ENCODE measurements at regions not wholly inside any gene's neighbourhood (a gene's known extent, or its start where the extent isn't known, plus 50 kb on each side); places are given as distances from the start of the nearest gene placed in this dataset.
"Not testable (repeated sequence)": the region's sequence is repeated elsewhere in the genome, so short reads cannot be mapped to it uniquely, and the experiment has no call there.

GRCh38 chr6:131470534-131470933 lies 102.5 kb upstream of the ARG1 start:
- no peak overlapping the region for H3K4me3 ChIP-seq (ENCODE audit: low read length in 3 of 3)
- H3K27ac ChIP-seq (ENCODE audit: low read depth in 2 of 2, low read length in 2 of 2) = no peak overlapping the region
- H3K27me3 ChIP-seq (ENCODE audit: control insufficient read depth, insufficient read depth, low read length) = no peaks in the 10 kb centered on the region
- no peak for TF ChIP-seq CTCF (IDR thresholded peaks at IDR 0.05; ENCODE audit: borderline replicate concordance, extremely low read depth, insufficient read depth)
- DNase-seq (no peak), FAIRE-seq (no peak)
- no peaks in the 10 kb centered on the region for H3K9me3 ChIP-seq (ENCODE audit: control insufficient read depth in 2 of 3, insufficient read depth in 1 of 3, low read length in 3 of 3)
- no peak overlapping the region for H3K9ac ChIP-seq (ENCODE audit: low read length in 3 of 3)
- H3K4me1 ChIP-seq (ENCODE audit: control insufficient read depth in 2 of 3, insufficient read depth in 2 of 3, low read depth in 1 of 3, low read length in 3 of 3) = no peaks in the 10 kb centered on the region
- no peaks in the 10 kb centered on the region for H3K36me3 ChIP-seq (ENCODE audit: control insufficient read depth in 2 of 3, insufficient read depth in 3 of 3, low read length in 3 of 3)
- intact Hi-C loops (cut with DNase I) = no loop called here

- H3K4me3 ChIP-seq (ENCODE audit: low read length in 3 of 3) = no peak overlapping the region
- FAIRE-seq (no peak), DNase-seq (no peak)
- H3K9me3 ChIP-seq (ENCODE audit: control insufficient read depth in 2 of 3, insufficient read depth in 1 of 3, low read length in 3 of 3) = no peaks in the 10 kb centered on the region
- H3K27me3 ChIP-seq (ENCODE audit: control insufficient read depth, insufficient read depth, low read length) = no peaks in the 10 kb centered on the region
- TF ChIP-seq CTCF (IDR thresholded peaks at IDR 0.05; ENCODE audit: borderline replicate concordance, extremely low read depth, insufficient read depth) = no peak
- intact Hi-C loops (cut with DNase I) = no loop called here
- H3K4me1 ChIP-seq (ENCODE audit: control insufficient read depth in 2 of 3, insufficient read depth in 2 of 3, low read depth in 1 of 3, low read length in 3 of 3) = no peaks in the 10 kb centered on the region
- no peak overlapping the region for H3K27ac ChIP-seq (ENCODE audit: low read depth in 2 of 2, low read length in 2 of 2)
- H3K36me3 ChIP-seq (ENCODE audit: control insufficient read depth in 2 of 3, insufficient read depth in 3 of 3, low read length in 3 of 3) = no peaks in the 10 kb centered on the region
- H3K9ac ChIP-seq (ENCODE audit: low read length in 3 of 3) = no peak overlapping the region
These were observed 101.7 kb upstream of the ARG1 start for GRCh38 chr6:131471331-131471730.

- H3K4me1 ChIP-seq (ENCODE audit: control insufficient read depth in 2 of 3, insufficient read depth in 2 of 3, low read depth in 1 of 3, low read length in 3 of 3); H3K36me3 ChIP-seq (ENCODE audit: control insufficient read depth in 2 of 3, insufficient read depth in 3 of 3, low read length in 3 of 3); H3K9me3 ChIP-seq (ENCODE audit: control insufficient read depth in 2 of 3, insufficient read depth in 1 of 3, low read length in 3 of 3); H3K9ac ChIP-seq (ENCODE audit: low read length in 3 of 3); H3K27ac ChIP-seq (ENCODE audit: low read depth in 2 of 2, low read length in 2 of 2); H3K27me3 ChIP-seq (ENCODE audit: control insufficient read depth, insufficient read depth, low read length); FAIRE-seq; DNase-seq; H3K4me3 ChIP-seq (ENCODE audit: low read length in 3 of 3); intact Hi-C loops (cut with DNase I): not testable (repeated sequence)
These were observed 99.7 kb upstream of the ARG1 start for GRCh38 chr6:131473303-131473702.

- DNase-seq (no peak), FAIRE-seq (no peak)
- no peaks in the 10 kb centered on the region for H3K36me3 ChIP-seq (ENCODE audit: control insufficient read depth in 2 of 3, insufficient read depth in 3 of 3, low read length in 3 of 3)
- H3K27ac ChIP-seq (ENCODE audit: low read depth in 2 of 2, low read length in 2 of 2) = no peak overlapping the region
- no peak overlapping the region for H3K4me3 ChIP-seq (ENCODE audit: low read length in 3 of 3)
- intact Hi-C loops (cut with DNase I) = no loop called here
- TF ChIP-seq CTCF (IDR thresholded peaks at IDR 0.05; ENCODE audit: borderline replicate concordance, extremely low read depth, insufficient read depth) = no peak
- no peaks in the 10 kb centered on the region for H3K9me3 ChIP-seq (ENCODE audit: control insufficient read depth in 2 of 3, insufficient read depth in 1 of 3, low read length in 3 of 3)
- H3K27me3 ChIP-seq (ENCODE audit: control insufficient read depth, insufficient read depth, low read length) = no peaks in the 10 kb centered on the region
- H3K9ac ChIP-seq (ENCODE audit: low read length in 3 of 3) = no peak overlapping the region
- H3K4me1 ChIP-seq (ENCODE audit: control insufficient read depth in 2 of 3, insufficient read depth in 2 of 3, low read depth in 1 of 3, low read length in 3 of 3) = no peaks in the 10 kb centered on the region
These were observed 96.7 kb upstream of the ARG1 start for GRCh38 chr6:131476362-131476761.

GRCh38 chr6:131478740-131479211 lies 94.2 kb upstream of the ARG1 start:
- H3K9ac ChIP-seq (ENCODE audit: low read length in 3 of 3); H3K4me3 ChIP-seq (ENCODE audit: low read length in 3 of 3); H3K4me1 ChIP-seq (ENCODE audit: control insufficient read depth in 2 of 3, insufficient read depth in 2 of 3, low read depth in 1 of 3, low read length in 3 of 3); intact Hi-C loops (cut with DNase I); H3K36me3 ChIP-seq (ENCODE audit: control insufficient read depth in 2 of 3, insufficient read depth in 3 of 3, low read length in 3 of 3); H3K27me3 ChIP-seq (ENCODE audit: control insufficient read depth, insufficient read depth, low read length); H3K9me3 ChIP-seq (ENCODE audit: control insufficient read depth in 2 of 3, insufficient read depth in 1 of 3, low read length in 3 of 3); H3K27ac ChIP-seq (ENCODE audit: low read depth in 2 of 2, low read length in 2 of 2); FAIRE-seq: not testable (repeated sequence)
- peak in 3 of 5 donors; percentile 13 to 16 (median 15) for DNase-seq
